ENCODE measurements at regions not wholly inside any gene's neighbourhood (a gene's known extent, or its start where the extent isn't known, plus 50 kb on each side); places are given as distances from the start of the nearest gene placed in this dataset.
"Not testable (repeated sequence)": the region's sequence is repeated elsewhere in the genome, so short reads cannot be mapped to it uniquely, and the experiment has no call there.

DNA sequence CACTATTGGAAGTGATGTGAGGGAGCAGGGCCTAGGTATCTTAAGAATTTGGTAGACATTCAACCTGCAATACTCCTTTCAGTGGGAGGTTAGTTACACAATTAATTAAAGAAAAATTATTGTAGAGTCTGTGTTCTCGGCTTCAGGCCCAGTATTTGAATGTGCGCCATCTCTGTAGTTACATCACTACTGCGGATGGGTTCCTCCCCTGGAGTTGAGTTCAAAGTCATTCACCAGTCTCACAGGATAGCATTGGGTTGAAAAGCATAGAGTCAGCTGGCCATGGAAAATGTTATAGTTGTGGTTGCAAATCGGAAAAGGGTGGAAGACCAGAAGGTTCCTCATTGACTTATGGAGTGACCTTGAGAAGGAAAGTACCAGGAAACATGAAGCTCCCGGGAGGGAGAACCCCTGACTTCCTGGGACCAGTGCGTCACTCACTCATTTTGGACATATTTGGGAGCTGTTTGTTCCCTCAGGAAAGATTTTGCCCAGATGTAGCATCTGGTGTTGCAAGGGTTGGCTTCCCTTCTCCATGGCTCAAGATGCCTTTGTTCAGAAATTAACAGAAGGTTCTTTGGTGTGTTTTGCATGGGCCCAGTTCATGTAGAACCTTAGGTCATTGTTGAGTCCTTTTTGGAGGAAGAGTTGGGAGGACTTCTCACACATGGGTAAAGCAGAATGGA, 111.8 kb downstream of the SRGAP2 start:
- DNase-seq: not testable (repeated sequence)

DNA sequence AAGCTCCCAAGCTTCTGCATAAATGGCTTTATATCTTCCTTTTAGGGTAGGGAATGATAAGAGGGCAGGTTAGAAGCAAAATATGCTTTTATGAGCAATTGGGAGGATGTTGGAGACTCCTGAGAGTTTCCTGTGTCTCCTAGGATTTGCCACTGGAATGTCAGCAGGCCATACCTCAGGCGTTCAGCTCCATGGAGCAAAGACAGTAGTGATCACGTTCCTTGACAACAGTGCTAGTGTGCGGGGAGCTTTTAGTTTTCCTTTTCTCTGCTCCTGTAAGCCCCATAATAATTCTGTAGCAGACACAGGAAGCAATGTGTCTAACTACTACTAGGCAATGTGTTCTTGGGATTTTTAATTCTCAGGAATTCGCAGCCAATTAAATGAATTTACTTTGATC, 113.6 kb downstream of the SRGAP2 start:
- not testable (repeated sequence) for DNase-seq

DNA sequence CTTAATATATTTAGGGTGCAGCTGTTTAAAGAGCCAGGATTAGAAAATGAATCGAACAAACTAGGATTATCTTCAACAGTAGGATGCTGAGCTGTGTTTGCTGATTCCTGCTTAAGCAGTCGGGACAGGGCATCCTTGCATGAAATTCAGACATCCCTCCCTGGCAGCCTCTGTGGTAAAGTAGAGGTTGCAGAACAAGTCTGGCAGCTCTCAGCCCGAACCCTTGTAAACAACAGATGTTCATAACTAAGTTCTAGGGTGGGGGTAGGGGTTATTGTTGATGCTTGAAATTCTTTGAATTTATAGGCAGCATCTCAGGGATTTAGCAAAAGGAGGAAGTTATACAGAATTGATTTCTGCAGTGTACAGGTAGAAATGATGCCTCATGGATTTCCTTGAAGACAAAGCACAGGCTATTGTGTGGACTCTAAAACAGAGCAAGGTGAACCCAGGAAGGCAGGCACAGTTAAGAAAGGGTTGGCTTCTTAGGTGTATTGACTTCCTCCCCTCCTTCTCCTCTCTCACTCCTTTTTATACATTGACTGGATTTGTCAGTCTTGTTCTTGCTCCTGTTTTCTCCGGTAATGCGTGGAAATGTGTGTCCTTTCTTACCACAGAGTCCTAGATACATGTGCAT, 114.7 kb downstream of the SRGAP2 start:
- DNase-seq: not testable (repeated sequence)

DNA sequence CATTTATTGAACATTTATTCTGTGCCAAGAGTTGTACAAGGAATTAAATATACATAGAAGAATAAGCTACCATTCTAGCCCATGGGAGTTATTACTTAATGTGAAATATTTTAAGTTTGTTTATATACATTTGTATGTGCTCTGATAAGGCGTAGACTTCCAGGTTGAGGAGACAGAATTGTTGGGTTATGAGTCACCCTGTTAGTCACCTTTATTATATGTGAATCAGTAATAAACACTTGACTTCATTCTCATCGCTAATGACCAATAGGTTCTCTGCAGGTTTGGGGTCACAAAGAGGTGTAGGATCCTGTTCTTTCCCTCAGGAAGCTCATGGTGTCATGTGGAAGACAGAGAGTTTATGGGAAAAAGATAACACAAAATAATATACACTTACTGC, 116.9 kb downstream of the SRGAP2 start:
- DNase-seq: not testable (repeated sequence)

DNA sequence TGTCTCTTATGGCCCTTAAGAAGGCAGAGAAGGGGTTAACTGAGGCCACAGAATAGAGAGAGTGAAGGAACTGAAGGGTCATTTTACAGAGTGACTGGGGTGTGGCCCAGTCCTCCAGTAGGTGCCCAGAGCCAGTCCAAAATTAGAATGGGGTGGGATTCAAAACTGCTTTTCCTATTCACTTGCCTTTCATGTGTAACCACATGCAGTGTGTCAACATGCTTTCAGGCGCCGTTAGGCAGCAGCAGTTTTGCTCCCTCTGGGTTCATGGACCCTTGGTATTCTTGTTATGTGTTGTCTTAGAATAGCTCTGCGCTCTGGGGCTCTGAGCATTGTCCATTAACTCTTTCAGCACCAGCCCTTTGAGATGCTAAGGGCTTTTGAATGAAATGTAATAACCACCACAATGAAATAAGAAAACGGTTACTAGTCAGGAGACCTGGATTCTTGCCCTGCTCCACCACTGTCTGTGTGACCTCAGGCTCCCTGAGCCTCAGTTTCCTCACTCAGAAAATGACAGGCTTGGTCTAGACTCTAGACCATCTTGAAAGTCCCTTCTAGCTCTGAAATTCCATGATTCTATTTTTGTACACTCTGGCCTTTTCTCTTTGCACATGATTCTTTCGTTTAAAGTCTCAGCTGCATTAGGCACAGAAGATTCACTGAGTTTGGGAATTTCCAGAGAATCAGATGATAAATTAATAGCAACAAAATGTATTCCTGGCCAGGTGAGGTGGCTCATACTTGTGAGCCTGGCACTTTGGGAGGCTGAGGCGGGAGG, 123.0 kb downstream of the SRGAP2 start:
- DNase-seq: not testable (repeated sequence)

DNA sequence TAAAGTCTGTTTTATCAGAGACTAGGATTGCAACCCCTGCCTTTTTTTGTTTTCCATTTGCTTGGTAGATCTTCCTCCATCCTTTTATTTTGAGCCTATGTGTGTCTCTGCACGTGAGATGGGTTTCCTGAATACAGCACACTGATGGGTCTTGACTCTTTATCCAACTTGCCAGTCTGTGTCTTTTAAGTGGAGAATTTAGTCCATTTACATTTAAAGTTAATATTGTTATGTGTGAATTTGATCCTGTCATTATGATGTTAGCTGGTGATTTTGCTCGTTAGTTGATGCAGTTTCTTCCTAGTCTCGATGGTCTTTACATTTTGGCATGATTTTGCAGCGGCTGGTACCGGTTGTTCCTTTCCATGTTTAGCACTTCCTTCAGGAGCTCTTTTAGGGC, 128.3 kb downstream of the SRGAP2 start:
- not testable (repeated sequence) for DNase-seq

DNA sequence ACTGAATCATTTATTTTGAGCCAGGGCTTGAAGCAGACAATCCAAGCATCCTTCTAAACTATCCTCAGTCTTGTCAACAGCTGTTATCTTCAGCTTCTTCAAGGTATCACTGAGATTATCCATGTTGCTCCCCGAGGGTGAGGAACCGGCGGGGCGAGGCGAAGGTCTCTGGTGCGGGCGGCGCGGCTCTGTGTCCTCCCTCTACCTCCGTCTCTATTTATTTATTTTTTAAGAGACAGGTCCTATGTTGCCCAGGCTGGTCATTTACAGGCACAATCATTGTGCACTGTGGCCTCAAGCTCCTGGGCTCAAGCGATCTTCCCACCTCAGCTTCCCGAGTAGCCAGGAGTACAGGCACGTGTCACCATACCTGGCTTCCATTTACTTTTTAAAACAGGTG, 130.0 kb downstream of the SRGAP2 start:
- DNase-seq: not testable (repeated sequence)

DNA sequence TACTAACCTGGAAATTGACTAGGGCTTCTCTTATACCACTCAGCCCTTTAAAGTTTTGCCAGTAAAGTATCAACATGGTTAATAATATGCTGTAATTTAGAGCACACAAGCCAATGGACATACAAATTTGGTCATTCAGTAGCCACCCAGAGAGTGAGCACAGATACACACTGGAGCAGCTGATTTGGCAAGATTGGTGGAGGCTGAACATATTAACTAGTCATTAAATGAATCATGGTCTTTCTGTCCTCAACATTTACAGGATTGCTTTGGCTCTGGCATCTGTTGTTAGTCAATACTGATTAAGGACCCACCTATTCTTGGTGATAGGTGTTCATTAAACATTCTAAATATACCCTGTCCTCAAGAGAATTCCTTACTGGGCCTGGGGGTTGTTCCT, 130.6 kb downstream of the SRGAP2 start:
- not testable (repeated sequence) for DNase-seq

DNA sequence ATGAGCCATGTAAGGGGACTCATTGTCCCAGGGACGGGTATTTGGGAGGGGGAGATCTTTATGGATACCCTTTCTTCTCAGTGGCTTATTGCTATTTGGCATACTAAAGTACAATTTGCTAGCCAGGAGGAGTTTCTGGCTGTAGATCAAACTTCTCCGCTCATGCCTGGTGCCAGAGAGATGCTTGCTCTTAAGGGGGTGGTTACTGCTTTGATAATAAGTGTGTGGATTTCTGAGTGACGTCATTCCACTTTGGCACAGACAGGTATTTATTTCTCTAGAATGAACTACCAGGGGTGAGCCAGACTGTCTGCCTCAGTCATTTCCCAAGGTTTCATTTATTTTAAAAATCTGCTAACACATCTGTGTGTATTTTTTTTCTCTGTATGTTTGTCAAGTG, 131.1 kb downstream of the SRGAP2 start:
- DNase-seq: not testable (repeated sequence)

DNA sequence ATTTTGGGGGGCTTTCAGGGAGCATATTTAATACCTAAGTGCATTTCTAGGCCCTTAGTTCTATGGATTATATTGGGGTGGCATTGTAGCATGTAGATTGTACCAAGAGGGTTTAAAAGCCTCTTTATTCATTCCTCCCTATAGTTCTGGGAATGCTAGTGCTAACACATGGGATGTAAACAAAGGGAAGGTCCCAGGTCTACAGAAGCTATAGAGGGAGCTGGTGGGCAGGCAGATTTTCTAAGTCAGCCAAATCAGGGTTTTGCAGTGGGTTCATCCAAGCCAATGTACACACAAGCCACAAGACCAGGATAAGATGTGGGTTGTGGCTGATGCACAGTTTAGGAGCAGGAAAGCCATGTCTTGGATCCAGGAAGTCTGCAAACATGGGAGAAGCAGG, 131.8 kb downstream of the SRGAP2 start:
- not testable (repeated sequence) for DNase-seq

DNA sequence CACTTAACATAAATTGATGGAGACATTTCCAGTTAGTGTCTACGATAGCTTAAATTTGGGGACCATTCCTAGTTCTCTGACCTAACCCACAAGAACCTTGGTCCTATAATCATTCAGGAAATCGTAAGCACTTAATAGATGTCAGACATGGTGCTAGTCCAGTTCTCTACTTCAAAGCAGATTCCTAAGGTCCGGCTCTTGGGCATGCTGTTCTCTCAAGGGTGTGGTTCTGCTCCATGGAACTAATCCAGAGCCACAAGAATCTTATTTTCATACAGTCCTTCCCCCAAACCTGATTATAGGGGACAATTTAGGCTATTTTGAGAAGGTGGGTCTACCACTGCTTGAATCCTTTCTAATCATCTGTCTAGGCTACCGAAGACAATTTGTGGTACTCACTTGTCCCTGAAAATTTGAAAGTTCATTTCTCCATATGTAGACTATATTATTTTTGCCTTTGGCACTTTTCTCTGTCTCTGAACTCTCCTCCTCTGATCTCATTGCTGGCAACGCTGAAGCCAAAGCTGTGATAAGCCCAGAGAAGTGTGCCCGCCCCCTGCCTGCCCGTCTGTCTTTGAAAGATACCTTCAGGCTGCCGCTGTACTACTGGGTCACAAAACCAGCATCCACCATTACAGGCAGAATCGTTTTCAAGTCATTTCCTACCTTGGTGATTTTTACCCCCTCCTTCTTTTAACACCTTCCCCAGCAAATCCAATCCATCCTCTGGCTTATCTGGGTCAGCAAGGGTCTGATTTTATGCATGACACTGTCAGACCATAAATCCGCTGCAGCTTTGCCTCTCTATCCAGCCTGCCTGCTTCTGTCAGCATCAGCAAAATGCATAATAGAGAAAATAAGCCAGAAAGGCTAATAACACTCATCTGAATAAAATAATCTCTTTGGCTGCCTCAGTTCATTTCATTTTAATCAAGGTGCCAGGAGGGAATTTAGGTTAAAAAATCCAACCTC, 132.8 kb downstream of the SRGAP2 start:
- not testable (repeated sequence) for DNase-seq

DNA sequence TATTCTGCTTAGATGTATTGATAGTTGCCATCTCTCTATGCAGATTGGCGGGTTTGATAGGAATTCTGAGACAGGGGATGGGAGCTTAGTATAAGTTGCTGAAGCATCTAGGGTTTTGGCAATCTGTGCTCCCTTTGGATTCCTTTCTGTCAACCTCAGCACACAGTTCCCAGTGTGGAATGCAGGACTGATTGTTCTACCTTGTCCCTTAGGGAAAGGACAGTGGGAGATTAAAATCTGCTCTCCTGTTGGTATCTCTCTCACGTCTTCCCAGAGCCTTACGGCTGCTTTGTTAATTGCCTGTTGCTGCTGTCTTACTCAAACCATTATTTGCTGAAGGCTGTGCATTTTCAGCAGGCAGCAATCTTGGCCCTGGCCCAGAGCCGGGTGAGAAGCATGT, 133.3 kb upstream of the IKBKE start:
- not testable (repeated sequence) for DNase-seq

DNA sequence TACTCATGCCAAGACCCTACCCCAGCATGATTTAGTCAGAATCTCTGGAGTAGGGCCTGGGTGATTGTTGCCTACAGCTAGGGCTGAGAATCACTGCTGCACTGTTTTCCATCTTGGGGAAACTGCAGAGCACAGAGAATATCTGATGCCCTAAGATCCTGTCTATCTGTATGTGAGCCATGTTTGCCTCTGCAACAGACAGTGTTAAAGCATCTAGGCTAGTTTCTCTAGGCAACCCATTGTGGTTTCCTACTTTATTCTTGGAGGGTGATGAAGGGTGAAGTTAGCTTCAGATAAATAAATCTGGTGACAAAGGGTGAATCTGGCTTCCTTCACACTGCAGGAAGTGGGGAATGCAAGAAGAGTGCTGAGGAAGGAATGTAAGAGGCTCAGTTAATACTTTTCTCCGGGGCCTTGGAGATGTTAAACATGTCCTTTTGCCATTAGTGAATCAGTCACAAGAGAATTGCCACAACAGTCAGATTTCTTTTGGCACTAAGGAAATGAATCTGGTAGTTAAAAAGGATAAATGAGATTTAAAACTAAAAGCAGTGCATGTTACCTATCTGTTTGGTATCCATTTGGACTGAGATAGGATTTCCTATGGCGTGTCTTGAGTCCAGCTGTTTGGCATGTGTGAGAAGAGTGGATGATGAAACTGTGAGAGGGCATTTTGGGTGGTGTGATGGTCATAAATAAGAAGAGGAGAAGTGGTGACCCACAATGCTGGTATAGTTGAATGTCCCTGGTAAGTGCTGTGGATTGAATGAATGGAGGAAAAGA, 119.6 kb upstream of the IKBKE start:
- not testable (repeated sequence) for DNase-seq

DNA sequence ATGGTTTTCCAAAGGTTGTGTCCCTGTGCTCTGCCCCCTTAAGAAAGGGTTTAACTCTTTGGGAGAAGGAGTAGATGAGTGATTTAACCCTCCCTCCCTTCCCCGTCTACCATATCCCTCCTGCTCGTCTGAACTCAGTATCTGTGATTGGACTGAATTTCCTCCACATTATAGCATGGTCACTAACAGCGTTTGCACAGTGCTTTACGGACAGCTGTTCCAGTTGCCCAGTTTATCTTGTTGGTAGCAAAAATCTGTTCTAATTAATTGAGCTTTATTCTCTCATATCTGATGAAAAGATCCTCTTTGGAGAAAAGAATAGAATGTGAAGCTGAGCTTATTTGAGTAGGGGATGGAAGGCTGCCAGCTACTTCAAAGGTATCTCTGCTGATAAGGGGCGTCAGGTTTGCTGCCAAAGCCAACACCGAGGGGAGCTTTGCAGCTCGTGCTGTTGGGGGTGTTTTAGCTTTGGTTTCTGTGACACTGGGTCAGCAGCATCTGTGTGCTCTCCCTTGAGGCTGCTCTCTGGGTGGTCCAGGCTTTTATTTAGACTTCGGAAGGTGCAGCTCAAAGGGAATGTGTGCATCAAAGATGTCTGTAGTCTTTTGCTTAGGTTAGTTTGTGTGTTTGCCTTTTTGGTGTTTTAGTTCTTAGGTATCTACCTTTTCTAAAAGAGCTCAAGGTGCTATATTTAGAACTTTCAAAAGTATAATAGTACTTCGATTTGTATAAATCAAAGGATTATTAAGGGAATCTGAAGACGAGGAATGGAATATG, 118.8 kb upstream of the IKBKE start:
- DNase-seq: not testable (repeated sequence)

DNA sequence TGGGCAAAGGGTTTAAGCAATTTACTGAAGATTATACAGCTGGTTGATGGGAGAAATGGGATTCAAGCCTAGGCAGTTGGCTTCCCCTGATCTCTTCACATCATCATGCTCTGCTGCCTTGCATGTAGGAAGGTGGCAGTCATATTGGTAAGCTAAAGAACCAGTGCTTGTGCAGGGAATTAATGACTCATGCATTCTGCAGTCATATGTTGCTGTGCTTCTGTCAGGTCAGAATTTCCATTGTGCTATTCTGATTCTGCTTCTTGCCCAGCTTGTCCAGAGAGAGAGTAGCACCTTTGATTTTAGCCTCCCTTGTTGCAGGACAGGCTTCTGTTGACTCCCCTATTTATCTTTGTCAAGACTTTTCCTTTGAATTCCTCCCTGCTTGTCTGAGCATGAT, 114.0 kb upstream of the IKBKE start:
- peak; percentile 13 to 51 (median 18) for DNase-seq

DNA sequence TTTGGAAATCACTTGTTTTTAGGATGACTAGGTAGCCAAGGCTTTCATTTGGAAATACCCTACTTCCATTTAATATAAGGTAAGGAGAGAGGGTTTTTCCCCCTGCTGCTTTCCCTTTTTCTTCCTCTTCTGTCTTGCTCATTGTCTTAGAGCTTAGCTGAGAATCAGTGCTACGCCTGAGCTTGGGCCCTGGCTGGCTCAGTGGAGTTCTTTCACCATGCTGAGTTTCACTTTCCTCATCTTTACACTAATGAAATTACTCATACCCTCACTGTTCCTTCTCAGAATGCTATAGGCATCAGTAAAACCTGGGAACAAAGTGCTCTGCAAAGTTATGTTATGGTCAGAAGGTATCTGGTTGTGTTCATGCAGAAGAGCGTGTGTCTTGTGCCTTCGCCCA, 112.3 kb upstream of the IKBKE start:
- not testable (repeated sequence) for DNase-seq

DNA sequence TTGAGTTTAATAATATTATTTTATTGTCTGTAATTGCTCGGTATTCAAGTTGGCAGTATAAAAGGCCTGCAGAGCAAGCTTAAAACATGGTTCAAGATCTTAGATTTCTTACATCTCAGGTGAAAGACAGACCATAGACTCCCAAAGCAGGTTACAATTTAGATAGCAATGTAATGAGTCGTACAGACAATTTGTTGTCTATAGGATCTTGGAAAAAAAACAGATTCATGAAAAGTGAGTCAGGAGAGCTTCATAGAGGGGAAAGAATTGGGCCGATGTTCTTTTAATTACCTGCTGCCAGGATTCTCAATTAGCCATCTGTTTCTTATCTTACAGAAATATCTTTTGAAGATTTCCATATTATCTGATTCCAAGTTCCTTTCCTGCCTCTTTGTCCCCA, 111.5 kb upstream of the IKBKE start:
- not testable (repeated sequence) for DNase-seq

DNA sequence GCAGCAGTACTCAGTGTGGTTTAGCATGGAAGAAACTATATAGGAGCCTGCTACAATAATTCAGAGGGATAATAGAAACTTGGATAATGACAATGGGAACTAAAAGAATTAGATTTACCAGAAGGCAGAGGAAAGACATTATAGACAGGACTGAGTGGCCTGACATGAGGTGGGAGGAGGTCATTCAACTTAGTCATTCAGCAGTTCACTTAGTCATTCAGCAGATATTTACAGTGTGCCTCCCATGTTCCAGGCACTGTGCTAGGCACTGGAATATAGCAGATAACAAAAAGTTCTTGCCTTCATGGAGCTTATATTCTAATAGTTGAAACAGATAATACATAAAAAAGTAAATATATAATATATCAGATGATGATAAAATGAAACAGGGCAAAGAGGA, 110.9 kb upstream of the IKBKE start:
- not testable (repeated sequence) for DNase-seq

DNA sequence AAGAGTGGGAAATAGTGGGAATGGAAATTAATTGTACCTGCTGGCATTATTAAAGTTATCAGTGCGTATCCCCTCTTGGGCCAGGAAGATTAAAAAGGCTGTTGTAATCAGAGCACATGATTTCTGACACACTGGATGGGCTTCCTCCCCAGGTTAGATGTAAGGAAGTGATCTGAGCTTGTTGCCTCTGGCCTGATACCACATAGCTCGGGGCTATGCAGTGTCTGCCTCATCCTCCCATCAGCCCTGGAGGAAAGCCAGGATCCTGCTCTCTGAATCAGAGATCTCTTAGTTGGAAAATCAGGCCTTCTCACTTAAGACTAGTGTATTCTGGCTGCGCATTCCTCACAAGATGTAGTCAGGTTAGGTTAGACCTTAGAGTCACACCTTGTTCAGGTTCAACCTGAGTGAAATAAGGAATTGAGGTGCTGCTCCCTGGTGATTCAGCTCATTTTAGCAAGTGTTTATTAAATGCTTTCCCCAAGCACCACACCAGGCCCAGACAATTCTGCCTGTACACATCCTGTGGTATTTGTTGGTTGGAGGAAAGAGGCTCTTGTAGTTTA, 108.2 kb upstream of the IKBKE start:
- not testable (repeated sequence) for DNase-seq

DNA sequence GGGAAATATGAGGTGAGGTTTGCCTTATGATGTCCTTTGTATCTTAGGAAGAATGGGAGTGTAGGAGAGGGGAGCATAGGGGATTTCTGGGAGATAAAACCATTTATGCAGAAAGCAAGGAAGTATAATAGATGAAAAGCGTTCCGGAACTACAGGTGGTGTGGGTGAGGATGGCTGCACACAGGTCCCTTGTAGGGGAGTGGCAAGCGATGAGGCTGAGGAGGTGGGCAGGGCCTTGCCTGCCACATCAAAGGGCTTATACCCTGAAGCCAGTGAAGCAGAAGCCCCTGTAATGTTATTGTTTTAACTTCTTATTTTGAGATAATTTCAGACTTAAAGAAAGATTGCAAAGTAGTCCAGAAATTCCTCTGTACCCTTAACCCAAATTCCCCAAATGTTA, 107.3 kb upstream of the IKBKE start:
- DNase-seq: not testable (repeated sequence)
